Suppressor macrophage (primary cell): ENCODE measurements at regions not wholly inside any gene's neighbourhood (a gene's known extent, or its start where the extent isn't known, plus 50 kb on each side); places are given as distances from the start of the nearest gene placed in this dataset.
A peak's percentile ranks its signal among the peaks of the same experiment; 100 is the strongest.

ENCODE experiments used
- DNase-seq, 4 experiments: peaks; one replicate each; pipeline ENCODE4 v3.0.0-alpha.2; 2020 to 2022

DNA sequence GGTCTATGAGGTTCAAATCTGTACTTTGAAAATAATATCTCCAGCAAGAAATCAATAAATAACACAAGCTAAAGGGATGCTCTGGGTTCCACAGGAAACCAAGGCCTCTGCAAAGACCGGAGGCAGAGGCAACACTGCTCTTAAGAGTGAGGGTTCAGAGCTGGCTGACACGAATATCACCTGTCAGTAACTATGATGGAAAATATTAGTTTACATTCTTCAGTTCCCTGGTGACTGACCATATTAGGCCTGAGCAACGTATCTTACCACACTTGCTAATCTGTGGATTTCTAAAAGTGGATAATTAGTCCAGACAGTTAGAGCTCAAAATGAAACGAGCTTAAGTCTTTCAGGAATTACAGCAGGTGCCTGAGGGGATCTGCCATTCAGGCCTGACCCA is 459.3 kb downstream of the HS3ST3B1 start:
- DNase-seq, result no peak

DNA sequence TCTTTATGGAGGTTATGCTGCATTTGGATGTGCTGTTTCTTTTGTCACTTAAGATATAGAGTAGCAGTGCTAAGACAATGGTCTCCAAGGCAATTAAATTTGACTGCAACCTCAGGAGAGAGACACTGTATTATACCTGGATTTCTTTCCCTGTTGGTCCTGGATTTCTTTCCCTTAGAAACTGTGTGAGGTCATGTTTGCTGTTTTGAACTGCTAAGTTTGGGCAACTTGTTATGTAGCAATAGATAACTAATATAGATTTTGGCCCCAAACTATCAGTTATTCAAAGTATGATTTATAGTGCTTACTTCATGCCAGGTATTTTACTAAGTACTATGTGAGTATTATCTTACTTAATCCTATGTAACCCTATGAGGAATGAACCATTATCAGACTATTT is 458.4 kb downstream of the HS3ST3B1 start:
- DNase-seq, result no peak

DNA sequence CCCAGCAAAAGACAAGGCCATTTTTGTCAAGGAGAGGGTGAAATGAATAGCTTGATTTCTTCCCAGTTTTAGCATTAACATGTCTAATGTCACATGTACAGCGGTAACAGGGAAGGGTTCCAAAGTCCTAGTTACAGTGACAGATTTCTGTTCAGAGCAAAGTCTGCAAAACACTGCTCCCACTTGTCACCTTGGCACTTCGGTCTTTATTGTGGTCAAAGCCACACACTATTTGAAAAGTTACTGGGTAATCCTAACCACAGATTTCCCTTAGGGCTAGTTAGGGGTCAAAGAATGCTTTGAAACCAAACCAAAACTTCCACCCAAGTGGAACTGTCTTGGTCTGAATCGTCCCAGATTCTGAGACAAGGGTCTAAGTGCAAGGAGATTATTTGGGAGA is 455.6 kb downstream of the HS3ST3B1 start:
- DNase-seq, result no peak

DNA sequence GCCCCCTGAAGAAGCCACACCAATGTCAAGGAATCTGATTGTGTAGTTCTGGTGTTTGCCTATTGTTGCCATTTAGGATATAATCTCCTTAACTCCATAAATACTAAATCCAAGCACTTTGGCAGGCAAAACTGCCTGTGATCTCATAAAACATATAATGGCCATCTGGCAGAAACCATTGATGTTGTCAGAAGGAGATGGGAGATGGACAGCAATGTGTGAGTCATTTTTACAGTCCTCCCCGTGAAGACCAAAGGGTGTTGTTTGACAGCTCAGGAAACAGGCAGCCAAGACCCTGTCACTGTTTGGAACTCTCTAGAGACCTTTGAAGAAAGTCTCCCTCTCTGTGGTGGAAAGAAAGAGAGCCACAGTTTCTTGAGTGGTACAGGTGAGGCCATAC is 454.1 kb downstream of the HS3ST3B1 start:
- DNase-seq, result no peak

DNA sequence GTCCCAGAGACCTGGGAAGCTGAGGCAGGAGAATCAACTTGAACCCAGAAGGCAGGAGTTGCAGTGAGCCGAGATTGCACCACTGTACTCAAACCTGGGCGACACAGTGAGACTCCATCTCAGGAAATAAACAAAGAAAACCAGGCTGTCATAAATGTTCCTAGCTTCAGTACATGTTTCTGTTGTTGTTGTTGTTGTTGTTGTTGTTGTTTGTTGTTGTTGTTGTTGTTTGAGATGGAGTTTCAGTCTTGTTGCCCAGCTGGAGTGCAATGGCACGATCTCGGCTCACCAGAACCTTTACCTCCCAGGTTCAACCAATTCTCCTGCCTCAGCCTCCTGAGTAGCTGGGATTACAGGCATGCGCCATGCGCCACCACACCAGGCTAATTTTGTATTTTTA is 452.5 kb downstream of the HS3ST3B1 start:
- DNase-seq, result no peak

DNA sequence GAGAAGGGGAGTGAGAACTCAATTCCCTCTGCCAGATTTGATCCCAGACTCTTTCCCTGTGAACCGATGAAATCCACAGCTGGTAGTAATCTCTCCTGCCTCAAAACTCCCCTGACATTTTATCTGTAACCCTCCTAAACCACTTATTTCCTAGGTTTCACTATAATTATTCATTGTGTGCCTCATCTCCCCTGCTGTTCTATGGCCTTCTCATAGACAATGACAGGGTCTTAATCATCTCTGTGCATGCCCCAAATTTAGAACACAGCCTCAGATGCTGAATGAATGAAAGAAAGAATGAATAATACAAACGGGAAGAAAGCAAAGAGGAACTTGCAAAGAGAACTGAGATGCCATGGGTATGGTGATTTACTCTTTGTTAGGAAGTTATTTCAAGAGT is 451.1 kb downstream of the HS3ST3B1 start:
- DNase-seq, result no peak

DNA sequence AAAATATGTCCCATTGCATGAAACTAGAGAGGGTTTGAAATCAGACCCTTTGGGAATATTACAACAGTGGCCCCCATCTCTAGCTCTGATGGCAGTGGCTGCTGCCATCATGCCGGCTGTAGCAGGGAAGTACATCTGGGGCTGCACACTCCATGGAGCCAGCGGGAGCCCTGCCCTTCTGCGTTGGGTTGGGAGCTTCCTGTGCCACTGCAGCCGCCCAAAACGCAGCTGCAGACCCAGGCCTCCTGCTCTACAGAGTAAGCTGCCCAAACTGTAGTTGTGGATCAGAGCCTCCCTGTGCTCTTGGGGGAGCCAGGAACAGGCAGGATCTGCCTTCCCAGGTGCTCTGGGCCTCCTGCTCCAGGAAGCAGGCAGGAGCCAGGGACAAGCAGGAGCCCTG is 450.0 kb downstream of the HS3ST3B1 start:
- DNase-seq, result no peak

DNA sequence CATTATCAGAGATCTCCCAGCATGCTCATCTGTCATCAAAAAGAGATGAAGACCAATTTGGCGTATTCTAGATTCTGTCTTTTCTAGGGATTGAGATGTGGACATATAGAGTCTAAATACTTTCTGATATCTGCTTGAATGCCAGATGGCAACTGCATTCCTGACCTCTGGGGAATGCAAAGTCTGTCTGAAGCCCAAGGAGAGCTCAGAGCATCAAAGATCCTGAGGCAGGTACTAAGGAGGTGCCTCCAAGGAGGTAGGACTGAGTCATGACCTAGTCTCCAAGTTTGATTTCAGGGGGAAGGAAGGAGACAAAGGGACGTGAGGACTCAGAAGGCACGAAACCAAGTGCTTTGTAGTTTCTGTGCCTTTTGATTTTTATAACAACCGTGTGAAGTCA is 448.4 kb downstream of the HS3ST3B1 start:
- DNase-seq, result no peak

DNA sequence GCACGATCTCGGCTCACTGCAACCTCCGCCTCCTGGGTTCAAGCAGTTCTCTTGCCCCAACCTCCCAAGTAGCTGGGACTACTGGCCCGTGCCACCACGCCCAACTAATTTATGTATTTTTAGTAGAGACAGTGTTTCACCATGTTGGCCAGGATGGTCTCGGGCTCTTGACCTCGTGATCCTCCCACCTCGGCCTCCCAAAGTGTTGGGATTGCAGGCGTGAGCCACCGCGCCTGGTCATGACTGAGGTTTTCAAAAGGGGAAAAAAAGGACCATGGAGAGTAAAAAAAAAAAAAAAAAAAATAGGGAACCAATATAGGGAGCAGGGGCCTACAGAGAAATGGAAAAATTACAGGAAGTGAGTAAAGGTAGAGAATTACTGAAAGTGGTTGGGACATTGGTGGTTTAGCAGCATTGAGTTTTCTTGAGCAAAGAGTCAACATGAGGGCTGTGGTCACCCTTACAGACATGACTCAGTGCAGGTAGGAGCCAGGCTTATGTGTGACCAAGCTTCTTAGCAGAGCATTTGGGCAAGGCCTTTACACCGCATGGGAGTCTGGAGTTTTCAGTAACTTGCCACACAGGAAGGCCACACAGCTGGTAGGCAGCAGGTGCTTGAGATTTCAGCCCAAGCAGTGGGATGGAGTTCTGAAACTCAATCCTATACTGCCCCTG is 447.3 kb downstream of the HS3ST3B1 start:
- peak; percentile 36 to 66 (median 50) for DNase-seq

DNA sequence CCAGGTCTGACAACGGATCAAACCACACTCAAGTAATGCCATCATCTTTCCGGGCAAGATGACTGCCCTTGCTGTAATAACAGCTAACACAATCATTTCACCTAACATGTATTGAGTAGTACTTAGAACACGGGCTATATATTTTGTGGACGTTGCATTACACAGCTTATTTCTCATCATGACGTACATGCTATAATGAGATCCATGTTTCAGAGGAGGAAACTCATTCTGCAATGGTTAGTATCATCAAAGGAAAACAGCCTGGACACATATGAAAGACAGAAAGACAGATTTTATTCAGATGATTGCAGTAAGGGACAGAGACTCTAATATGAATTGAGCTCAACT is 446.7 kb downstream of the HS3ST3B1 start:
- peak in 1 of 4 experiments; percentile 19 for DNase-seq

DNA sequence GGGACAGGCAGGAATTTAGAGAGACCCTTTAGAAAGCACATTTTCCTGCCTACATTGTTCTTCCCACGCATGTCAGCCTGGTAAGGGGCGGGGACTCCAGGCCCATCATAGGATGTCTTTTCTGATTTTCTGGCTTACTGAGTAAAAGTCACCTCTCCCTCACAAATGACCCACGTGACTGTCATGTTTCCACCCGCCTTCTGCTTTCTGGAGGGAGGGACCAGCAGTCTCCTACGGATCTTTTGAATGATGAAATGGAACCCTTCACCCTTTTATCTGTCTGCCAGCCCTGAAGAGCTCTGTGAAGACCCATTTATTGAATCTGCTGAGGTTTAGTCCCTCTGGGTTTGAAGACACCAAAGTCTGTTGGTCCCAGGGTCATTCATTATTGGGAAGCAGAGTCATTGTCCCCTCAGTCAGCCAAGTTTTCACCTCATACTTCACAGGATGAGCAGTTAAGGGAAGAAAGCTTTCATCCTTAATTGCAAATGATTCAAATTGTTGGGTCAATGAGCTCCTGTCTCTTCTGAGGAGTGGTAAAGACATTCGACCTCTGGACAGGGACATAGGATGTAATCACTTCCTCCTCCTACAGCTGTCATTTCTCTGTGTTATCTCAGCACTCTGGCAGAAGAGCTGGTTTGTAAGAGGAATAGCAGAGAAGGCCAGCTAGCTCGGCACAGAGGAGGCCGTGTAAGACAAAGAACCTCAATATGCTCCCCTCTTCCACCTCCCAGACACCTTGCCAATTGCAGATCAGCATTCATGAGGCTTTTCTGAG is 446.1 kb downstream of the HS3ST3B1 start:
- DNase-seq, result peak; percentile 42 to 74 (median 66)

DNA sequence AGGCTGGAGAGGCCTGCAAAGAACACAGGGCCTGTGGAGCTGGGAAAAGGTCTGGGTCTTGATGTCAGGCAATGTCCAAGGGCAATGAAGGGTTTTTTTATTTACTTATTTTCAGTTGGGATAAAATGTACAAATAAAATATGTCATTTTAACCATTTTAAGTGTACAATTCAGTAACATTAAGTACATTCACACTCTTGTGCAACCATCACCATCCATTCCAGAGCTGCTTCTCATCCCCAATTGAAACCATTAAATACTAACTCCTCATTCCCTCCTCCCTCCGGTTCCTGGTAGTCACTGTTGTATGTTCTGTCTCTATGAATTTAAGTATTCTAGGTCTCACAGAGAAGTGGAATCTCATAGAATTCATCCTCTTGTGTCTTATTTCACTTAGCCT is 444.7 kb downstream of the HS3ST3B1 start:
- DNase-seq, result no peak

DNA sequence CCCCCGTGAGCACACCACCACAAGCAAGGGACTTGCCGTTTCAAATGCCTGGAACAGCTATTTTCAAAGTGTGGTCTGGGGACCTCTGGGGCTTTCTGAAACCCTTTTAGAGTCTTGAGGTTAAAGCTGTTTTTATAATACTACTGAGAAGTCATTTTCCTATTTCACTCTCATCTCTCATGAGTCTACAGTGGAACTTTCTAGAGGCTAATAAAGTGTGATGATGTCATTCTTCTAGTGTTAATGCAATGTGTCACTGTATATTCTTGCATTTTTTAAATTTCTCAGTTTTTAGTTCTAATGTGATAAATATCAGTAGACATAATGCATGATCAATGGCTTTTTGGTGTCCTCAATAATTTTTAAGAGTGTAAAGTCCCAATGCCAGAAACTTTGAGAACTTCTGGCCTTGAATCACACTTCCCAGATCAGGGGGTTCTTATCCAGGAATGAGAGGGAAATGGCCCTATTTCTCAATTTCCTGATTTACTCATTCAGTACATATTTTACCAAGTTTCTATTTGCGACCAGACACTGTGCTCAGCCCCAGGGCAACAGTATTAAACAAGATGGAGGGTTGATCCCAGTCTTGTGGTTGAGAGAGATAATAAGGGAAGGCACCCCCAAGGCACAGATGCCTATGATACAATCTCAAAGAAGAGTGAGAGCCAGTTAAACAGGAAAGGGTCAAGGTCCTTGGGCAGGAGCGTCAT is 444.0 kb downstream of the HS3ST3B1 start:
- peak in 3 of 4 experiments; percentile 19 to 54 (median 53) for DNase-seq

DNA sequence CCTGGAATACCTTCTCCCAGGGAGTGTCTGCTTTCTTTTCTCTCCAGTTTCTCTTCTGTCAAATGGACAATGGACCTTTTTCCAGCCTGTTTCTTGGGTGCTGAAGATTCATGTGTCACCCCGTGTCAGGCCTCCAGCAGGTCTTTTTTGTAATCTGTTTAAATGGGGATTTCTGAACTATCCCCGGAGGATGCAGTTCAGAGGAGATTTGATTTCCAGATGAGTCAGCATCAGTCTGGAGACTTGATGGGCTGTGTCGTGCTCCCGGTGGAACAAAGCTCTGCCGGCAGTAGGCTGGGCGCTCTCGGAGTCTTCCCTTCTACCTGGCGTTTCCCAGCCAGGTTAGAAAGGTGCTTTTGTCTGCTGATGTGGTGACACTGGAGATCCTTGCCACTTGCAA is 440.6 kb downstream of the HS3ST3B1 start:
- no peak for DNase-seq

DNA sequence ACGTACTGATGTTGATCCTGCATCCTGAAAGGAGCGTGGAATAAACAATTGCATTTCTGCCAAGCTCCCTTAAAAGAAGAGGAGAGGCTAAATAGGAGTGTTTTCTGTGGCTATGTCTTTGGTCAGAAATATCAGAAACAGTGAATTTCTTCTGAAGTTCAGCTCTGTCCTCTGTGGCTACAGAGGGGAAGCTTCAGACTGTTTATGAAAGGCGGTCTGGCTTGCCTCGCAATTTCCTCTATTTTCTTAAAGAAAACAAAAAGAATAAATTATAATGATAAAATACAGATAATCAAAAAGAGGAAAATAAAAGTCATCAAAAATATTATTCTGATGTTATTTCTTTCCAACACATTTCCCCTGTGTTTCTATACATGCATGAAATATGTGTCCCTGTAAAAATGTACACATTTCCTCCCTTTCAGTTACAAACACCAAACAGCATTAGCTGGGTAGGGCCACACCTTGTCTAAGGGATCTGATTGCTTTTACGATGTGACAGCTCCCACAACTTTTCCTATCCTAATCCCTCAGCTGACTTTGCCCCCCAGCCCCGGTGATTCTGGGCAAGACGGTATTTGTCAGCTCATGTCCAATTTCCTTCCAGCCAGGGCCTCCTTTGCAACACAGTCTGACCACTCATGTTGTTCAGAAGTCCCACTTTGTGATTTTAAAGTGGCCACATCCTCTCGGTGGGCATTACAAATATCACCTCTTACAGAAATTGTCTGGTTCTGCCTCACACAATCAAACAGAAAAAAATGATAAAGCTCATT is 439.0 kb downstream of the HS3ST3B1 start:
- DNase-seq, result peak; percentile 38 to 64 (median 52)

DNA sequence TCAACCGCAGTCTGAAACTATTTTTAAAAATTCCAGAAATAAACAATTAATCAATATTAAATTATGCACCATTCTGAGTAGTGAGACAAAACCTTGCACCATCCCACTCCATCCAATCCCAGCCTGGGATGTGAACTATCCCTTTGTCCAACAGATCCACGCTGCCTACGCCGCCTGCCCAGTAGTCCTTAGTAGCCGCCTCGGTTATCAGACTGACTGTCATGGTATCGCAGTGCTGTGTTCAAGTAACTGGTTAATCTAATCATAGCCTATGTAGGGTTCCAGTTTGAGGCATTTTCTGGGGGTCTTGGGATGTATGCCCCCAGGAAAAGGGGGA is 437.7 kb downstream of the HS3ST3B1 start:
- DNase-seq, result peak in 1 of 4 experiments; percentile 35

DNA sequence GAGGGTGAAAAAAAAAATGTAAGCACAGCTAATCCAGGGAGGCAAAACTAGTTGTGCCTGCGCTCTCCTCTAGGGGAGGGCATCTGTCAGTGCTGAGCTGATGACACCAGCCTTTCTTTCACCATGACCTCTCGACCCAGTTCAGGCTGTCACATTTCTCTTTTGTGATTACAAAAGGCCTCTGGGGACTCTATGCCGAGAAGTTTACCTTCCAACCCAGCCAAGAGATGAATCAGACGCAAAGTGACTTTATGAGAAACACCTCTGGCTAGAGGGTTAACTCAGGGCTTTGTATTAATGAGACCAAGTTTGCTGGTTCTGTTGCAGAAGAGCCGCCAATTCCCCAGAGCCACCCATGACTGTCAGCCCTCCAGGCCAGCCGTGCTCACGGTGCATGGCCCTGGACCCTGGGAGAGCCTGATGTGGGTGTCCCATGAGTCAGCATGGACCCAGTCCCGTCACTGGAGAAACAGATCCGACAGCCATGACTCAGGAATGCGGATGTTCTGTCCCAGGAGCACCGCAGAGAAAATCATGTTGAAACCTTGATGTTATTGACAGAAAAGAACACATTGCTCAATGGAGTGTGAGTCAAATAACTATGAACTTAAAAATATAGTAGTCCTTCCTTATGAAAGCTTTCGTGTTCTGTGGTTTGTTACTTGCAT is 437.2 kb downstream of the HS3ST3B1 start:
- DNase-seq, result peak; percentile 90 to 98 (median 94)

DNA sequence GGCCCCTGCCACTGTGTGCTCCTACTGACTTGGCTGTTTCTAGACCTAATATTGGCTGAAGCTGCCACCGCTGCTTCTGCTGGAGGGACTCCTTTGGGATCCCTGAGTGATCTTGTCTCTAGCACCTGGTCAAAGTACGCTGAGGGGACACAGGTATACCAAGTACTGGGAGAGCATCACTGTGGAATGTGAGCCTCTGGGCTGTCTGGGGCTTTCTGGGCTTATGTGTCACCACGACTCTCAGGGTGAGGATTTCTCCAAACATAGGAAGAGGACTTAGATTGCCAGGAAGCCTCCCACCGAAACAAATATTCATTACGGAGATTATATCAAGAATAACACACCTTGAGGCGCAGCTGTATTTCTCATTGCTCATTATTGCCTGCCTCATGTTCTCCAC is 435.8 kb downstream of the HS3ST3B1 start:
- no peak for DNase-seq

DNA sequence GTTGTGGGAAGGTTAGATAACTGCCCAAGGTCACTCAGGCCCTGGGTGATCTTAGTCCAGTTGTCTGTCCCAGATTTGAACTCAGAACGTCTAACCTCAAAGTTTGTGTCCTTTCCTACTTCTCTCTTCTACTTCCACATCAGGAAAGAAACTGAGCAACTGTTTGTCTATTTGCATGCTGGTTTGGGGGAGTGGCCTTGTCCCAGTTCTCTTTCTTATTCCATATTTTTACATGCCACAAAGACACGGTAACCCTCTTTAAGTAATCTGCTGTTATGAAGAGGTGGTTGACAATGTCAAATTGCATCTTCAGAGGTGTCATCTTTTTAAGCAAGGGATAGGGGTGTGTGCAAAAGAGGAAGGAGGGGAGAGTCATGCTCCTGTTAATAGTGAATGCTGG is 432.5 kb downstream of the HS3ST3B1 start:
- peak; percentile 29 to 68 (median 50) for DNase-seq

DNA sequence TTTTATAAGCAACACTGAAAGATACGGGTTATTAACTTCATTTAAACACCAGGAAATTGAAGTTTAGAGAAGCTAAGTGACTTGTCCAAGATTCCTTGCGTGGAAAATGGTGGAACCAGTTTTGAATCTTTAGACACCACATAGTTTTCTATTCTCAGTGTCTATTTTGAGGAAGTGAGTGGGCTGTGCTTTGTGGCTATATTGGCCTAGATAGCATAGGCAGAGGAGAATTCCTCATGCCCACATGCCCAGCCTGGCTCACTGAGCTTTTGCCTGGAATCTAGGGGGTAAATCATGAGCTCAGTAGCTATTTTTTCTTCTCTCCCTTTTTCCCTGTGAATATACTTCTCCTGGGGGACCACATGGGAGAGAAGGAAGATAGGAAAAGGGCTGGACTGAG is 431.3 kb downstream of the HS3ST3B1 start:
- DNase-seq, result peak; percentile 25 to 60 (median 50)

DNA sequence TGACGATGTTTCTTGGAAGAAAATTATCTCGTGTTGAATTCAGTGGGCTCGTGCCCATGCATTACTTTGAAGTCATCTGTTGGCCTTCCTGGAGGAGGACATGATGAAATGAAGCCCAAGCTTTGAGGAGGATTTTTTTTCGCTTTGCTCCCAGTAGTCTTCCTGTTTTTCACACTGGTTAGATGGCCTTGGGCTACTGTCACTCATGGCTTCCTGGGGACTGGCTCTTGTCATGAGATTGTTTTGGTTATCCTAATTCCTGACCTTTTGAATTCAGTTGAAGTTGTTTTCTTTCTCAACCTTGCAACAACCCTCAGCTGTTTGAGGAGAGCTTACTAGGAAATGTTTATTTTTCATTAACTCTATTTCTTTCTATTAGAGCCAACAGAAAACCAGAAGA is 430.7 kb downstream of the HS3ST3B1 start:
- DNase-seq, result peak in 3 of 4 experiments; percentile 6 to 29 (median 24)

DNA sequence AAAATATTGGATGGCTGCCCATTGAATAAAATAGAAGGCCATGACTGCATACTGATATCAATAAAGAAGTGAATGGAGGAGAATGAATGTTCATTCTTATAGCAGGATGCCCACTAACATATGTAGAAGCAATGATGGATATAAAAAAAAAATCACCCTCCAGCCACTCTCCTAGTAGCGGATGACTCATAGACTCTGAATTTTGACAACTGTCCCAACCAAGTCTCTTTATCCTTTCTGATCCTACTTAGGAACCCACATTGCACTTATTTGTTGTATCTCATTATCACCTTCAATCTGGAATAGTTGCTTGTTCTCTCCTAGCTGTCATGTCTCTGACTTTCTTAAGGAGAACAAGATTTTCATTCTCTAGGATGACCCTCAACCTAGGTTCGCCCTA is 429.9 kb downstream of the HS3ST3B1 start:
- DNase-seq, result no peak
